ENCODE measurements at regions not wholly inside any gene's neighbourhood (a gene's known extent, or its start where the extent isn't known, plus 50 kb on each side); places are given as distances from the start of the nearest gene placed in this dataset.

- TF ChIP-seq CTCF (IDR thresholded peaks at IDR 0.05) = no peak
- TF ChIP-seq POLR2A (IDR thresholded peaks at IDR 0.05) = no peak
These were observed 351.3 kb downstream of the NKX6-1 start for GRCh38 chr4:84147831-84148230.
